ENCODE measurements at regions not wholly inside any gene's neighbourhood (a gene's known extent, or its start where the extent isn't known, plus 50 kb on each side); places are given as distances from the start of the nearest gene placed in this dataset.

- Histone ChIP-seq H2AFZ (ENCODE audit: low read length) (no peak overlapping the region), H3F3A (ENCODE audit: insufficient read depth, low read length) (no peaks in the 10 kb centered on the region), H3K27me3 (ENCODE audit: insufficient read depth, low read length) (no peaks in the 10 kb centered on the region; the same call in 1 of the 2 replicates), H3K79me2 (ENCODE audit: insufficient read depth, low read length) (no peaks in the 10 kb centered on the region), H3K27ac (ENCODE audit: low read depth, low read length, poor library complexity, severe bottlenecking) (no peak overlapping the region), H3K4me3 (ENCODE audit: low read depth, low read length, poor library complexity, severe bottlenecking) (no peak overlapping the region), H4K20me1 (ENCODE audit: insufficient read depth, low read length) (no peaks in the 10 kb centered on the region), H3K9me3 (ENCODE audit: low read length) (no peaks in the 10 kb centered on the region), H3K9ac (ENCODE audit: low read length) (no peak overlapping the region), H3K4me2 (ENCODE audit: low read length) (no peak overlapping the region), H3K4me1 (ENCODE audit: insufficient read depth, low read length, severe bottlenecking) (no peaks in the 10 kb centered on the region), H3K36me3 (ENCODE audit: insufficient read depth, low read length) (no peaks in the 10 kb centered on the region), H3K9me2 (ENCODE audit: low read depth, low read length) (no peaks in the 10 kb centered on the region)
- no peak for TF ChIP-seq EZH2 (IDR thresholded peaks at IDR 0.05; ENCODE audit: borderline replicate concordance, low read length)
- TF ChIP-seq CTCF (IDR thresholded peaks at IDR 0.05; ENCODE audit: low read length), result no peak
Observed at GRCh38 chr10:83931669-83932068, 207.6 kb upstream of the GHITM start.

- Histone ChIP-seq H3K4me3 (ENCODE audit: low read depth, low read length, poor library complexity, severe bottlenecking) (no peak overlapping the region), H3K9me2 (ENCODE audit: low read depth, low read length) (no peaks in the 10 kb centered on the region), H3K9me3 (ENCODE audit: low read length) (no peaks in the 10 kb centered on the region), H3K4me1 (ENCODE audit: insufficient read depth, low read length, severe bottlenecking) (no peaks in the 10 kb centered on the region), H3K27ac (ENCODE audit: low read depth, low read length, poor library complexity, severe bottlenecking) (no peak overlapping the region), H4K20me1 (ENCODE audit: insufficient read depth, low read length) (no peaks in the 10 kb centered on the region), H3K36me3 (ENCODE audit: insufficient read depth, low read length) (no peaks in the 10 kb centered on the region), H3K4me2 (ENCODE audit: low read length) (no peak overlapping the region), H3K27me3 (ENCODE audit: insufficient read depth, low read length) (no peaks in the 10 kb centered on the region; the same call in 1 of the 2 replicates), H3K9ac (ENCODE audit: low read length) (no peak overlapping the region), H2AFZ (ENCODE audit: low read length) (no peak overlapping the region), H3K79me2 (ENCODE audit: insufficient read depth, low read length) (no peaks in the 10 kb centered on the region), H3F3A (ENCODE audit: insufficient read depth, low read length) (no peaks in the 10 kb centered on the region)
- TF ChIP-seq CTCF (IDR thresholded peaks at IDR 0.05; ENCODE audit: low read length) (no peak), EZH2 (IDR thresholded peaks at IDR 0.05; ENCODE audit: borderline replicate concordance, low read length) (no peak)
Observed at GRCh38 chr10:83932245-83932644, 207.1 kb upstream of the GHITM start.

DNA sequence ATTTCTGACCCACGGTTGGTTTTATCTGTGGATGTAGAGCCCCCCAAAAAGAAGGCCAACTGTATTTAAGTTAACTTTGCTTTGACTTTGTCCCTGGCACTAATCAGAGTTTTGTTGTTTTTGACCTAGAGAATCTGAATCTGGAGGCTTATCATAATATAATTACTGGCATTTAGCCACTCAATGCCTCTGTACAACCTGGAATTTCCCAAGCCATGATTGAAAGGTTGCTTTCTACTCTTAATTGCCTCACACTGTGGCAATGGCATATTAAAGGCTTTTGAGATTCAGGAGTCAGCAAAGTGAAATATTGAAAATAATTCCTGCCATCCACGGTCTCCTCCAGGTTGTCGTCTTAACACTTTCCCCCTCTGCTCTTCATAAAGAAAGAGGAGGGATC, 205.2 kb upstream of the GHITM start:
- Histone ChIP-seq H3K9me3 (ENCODE audit: low read length) (no peaks in the 10 kb centered on the region), H3K4me1 (ENCODE audit: insufficient read depth, low read length, severe bottlenecking) (no peaks in the 10 kb centered on the region), H3K4me2 (ENCODE audit: low read length) (no peak overlapping the region), H3F3A (ENCODE audit: insufficient read depth, low read length) (no peaks in the 10 kb centered on the region), H3K9ac (ENCODE audit: low read length) (no peak overlapping the region), H3K27ac (ENCODE audit: low read depth, low read length, poor library complexity, severe bottlenecking) (no peak overlapping the region), H3K79me2 (ENCODE audit: insufficient read depth, low read length) (no peaks in the 10 kb centered on the region), H3K4me3 (ENCODE audit: low read depth, low read length, poor library complexity, severe bottlenecking) (no peak overlapping the region), H4K20me1 (ENCODE audit: insufficient read depth, low read length) (no peaks in the 10 kb centered on the region), H3K9me2 (ENCODE audit: low read depth, low read length) (no peaks in the 10 kb centered on the region), H3K36me3 (ENCODE audit: insufficient read depth, low read length) (no peaks in the 10 kb centered on the region), H2AFZ (ENCODE audit: low read length) (no peak overlapping the region), H3K27me3 (ENCODE audit: insufficient read depth, low read length) (no peaks in the 10 kb centered on the region; the same call in 1 of the 2 replicates)
- TF ChIP-seq EZH2 (IDR thresholded peaks at IDR 0.05; ENCODE audit: borderline replicate concordance, low read length) (no peak), CTCF (IDR thresholded peaks at IDR 0.05; ENCODE audit: low read length) (no peak)

Measured in OCI-LY1 (cell line).